Activated CD4-positive, CD25-positive, alpha-beta regulatory T cell (primary cell): ENCODE measurements at regions not wholly inside any gene's neighbourhood (a gene's known extent, or its start where the extent isn't known, plus 50 kb on each side); places are given as distances from the start of the nearest gene placed in this dataset.
"Not testable (repeated sequence)": the region's sequence is repeated elsewhere in the genome, so short reads cannot be mapped to it uniquely, and the experiment has no call there.

Source experiments
- DNase-seq, 4 experiments: peaks; one replicate each; lab custom pipeline; 2025; lab: John Stamatoyannopoulos, UW

GRCh38 chr1:2851918-2852317 is 50.4 kb upstream of the TTC34 start:
- DNase-seq, result not testable (repeated sequence)

- DNase-seq, result no peak
Observed at GRCh38 chr1:2853711-2854110, 52.2 kb upstream of the TTC34 start.

- no peak for DNase-seq
Observed at GRCh38 chr1:2854151-2854550, 52.7 kb upstream of the TTC34 start.

DNA sequence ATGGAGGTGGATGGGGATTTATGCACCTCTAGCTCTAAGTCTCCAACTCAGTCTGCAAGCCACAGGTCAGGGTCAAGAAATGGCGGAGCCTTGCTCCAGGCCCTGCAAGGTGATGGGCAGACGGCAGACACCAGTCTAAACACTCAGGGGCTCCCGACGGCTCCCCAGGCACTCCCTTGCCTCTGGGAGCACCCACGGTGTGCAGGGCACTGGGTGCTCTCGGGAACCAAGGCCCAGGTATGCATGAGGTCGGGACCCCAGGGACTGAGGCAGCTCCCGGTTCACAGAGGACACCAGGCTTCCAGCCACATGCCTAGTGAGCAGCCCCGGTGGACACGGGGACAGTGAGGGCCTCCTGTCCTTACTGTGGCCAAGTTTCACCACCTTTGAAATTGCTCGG is 53.1 kb upstream of the TTC34 start:
- no peak for DNase-seq

GRCh38 chr1:2855206-2856065 is 53.9 kb upstream of the TTC34 start:
- no peak for DNase-seq

DNA sequence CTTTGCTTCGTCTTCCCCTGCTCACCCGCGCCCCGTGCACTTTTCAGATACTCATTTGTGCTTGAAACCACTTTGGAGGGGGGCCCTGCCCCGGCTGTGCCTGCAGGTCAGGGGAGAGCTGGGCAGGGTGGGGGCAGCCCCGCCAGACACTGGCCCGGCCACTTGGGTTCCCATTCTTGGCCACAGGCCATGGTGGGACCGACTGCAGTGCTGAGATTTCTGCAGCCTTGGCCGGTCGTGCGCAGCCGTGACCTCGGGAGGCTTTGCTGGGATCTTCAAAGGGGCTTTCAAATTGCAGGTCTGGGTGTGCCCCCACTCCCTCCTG is 54.5 kb upstream of the TTC34 start:
- DNase-seq, result no peak

GRCh38 chr1:2856676-2857375 is 55.3 kb upstream of the TTC34 start:
- no peak for DNase-seq

GRCh38 chr1:2857521-2857920 is 56.0 kb upstream of the TTC34 start:
- no peak for DNase-seq

DNA sequence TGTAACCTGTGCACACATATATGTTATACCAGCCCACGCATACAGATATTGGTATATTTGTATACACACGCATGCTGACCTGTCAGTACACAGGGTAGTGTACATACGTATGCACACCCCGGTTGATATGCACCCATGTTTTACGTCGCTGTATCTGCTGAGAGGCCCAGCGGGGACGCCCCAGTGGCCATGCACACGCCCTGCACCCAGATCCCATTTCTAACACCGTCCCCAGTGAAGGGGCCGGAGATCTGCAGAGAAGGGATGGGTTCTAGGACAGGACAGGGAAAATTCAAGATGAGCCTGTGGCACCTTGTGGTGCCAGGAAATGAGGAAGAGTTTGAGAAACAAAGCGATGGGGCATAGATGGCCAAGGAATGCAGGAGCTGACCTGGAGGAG is 57.2 kb upstream of the TTC34 start:
- no peak for DNase-seq

DNA sequence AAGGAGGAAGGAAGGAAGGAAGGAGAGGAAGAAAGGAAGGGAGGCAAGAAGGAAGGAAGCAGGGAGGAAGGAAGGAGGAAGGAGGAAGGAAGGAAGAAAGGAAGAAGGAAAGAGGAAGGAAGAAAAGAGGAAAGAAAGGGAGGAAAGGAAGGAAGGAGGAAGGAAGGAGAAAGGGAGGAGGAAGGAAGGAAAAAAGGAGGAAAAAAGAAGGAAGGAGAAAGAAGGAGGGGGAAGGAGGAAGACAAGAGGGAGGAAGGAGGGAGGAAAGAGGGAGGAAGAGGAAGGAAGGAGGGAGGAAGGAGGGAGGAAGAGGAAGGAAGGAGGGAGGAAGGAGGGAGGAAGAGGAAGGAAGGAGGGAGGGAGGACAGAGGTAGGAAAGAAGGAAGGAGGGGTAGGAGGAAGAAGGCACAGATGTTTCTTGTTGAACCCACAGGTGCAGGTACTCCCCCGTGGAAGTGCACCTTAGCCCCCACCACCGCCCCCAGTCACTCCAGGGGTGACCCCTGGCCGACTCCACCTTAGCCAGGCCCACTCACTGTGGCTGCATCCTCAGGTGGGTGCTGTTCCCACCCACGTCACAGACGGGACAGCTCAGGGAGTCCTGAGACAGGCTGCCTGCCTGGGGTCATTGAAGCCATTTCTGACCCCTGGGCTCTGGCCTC is 57.9 kb upstream of the TTC34 start:
- no peak for DNase-seq

GRCh38 chr1:2859881-2860430 is 58.5 kb upstream of the TTC34 start:
- no peak for DNase-seq

GRCh38 chr1:2860476-2861142 is 59.1 kb upstream of the TTC34 start:
- no peak for DNase-seq

DNA sequence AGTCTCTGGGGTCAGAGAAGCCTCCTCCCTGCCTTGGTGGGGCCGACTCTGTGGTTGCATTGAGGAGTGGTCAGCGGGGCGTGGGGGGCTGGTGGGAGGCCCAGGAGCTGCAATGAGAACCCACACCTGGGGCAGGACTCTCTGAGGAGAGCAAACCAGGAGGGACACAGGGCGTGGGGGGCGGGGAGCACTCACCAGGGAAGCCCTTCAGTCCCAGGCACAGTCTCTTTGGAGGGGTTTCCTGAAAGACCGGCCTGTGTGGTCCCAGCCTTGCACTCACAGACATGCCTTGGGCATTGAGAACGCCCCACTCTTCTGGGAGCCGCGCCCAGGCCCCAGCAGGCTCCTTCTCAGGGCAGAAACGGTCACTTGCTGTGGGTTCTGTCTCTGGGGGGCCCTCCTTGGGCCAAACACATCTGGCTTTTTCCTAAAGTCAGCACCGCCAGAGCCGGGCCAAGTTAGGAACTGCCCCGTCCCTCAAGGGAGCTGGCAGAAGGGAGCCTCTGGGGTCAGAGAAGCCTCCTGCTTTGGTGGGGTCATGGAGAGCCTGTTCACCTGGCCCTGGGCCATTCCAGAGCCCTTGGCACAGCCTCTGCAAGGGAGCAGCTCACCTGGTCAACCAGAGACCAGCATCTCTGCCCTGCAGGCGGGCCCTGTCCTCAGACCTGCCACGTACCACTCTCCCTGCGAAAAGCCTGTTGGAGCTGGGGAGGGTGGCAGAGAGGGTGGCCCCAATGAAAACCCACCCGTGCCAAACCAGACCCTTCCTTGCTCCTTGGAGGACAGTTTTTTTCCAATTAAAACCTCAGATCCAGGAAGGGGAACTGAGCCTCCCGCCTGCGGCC is 59.9 kb upstream of the TTC34 start:
- no peak for DNase-seq

GRCh38 chr1:2861988-2862813 is 60.7 kb upstream of the TTC34 start:
- no peak for DNase-seq

DNA sequence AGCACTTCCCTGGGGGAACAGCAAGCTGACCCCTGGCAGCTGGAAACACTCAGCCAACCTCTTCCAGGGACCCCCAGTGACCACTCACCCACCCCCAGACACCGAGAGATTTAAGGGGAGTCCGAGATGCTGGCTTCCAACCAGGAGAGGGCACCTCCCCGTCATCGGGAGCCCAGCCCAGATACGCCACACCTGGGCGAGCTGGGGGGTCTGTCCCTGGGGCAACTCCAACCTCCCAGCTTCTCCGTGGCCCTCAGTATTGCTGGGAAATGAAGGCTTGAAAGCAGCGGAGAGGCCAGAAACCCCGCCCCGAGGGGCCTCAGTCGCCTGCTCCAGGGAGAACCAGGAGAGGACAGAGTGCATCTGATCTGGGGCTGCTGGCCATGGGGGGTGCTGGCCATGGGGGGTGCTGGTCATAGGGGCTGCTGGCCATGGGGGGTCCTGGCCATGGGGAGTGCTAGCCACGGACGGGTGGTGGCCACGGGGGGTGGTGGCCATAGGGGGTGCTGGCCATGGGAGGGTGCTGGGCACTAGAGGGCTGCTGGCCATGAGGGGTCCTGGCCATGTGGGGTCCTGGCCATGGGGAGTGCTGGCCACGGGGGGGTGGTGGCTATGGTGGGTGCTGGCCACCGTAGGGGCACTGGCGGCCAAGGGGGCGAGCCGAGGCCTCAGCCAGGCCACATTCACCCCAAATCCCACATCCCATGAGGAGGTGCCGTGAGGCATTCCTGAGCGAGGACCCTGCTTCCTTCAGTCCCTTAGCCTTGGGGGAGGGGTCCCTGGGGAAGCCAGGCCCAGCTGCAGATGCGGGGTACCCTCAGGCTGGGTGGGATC is 61.5 kb upstream of the TTC34 start:
- DNase-seq, result no peak

GRCh38 chr1:2863648-2863963 is 62.1 kb upstream of the TTC34 start:
- no peak for DNase-seq

DNA sequence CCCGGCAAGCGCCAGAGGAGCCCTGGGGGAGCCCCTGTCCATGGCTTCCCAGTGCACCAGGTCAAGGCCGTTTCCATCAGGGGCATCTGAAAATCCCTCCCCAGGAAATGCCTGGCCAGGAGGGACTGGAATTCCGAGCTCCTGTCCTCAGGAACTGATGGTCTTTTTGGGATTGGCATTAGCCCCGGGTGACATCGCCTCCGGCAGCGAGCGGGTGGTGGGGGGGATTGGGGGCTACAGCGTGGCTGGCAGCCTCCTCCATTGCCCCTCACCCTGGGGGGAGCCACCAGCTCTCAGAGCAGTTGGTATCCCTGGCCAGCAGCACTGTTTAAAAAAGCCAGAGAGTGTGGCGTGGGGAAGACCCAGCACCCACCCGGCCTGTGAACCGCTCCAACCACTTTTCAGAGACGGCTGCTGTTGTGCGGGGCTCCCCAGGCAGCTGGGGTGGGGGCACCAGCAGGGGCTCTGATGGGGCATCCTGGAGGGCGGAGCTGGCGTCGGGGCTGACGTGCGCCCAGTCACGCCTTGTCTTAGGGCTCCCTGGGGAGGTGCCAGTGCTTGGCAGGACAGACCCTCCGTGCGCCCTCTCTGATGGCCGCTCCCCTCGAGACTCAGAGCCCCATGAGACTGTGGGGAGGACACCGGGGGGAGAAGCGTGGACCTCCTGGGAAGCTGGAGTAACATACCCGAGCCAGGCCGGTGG is 62.9 kb upstream of the TTC34 start:
- DNase-seq, result no peak

GRCh38 chr1:2865000-2865399 is 63.5 kb upstream of the TTC34 start:
- no peak for DNase-seq
